Aorta (tissue), 5 donors: ENCODE measurements at regions not wholly inside any gene's neighbourhood (a gene's known extent, or its start where the extent isn't known, plus 50 kb on each side); places are given as distances from the start of the nearest gene placed in this dataset.

Experiments
- ATAC-seq: fragments of 200-7000 bp; cut with Tn5 transposase; one replicate; pipeline ENCODE4 v1.9.1; 2022; ENCODE audit warnings: moderate library complexity; ENCODE audit not compliant: low FRiP score
- DNase-seq, 2 donors: peaks; one replicate each; pipeline ENCODE4 v3.0.0-alpha.2; 2020
- H3K27ac ChIP-seq, 2 donors: one replicate each; pipeline ENCODE4 v1.5.1; 2013; ENCODE audit warnings: low read length in 2 of 2, mild to moderate bottlenecking in 2 of 2, moderate library complexity in 2 of 2, control low read depth in 1 of 2, inconsistent platforms in 1 of 2, low read depth in 1 of 2
- H3K27me3 ChIP-seq, 2 donors: one replicate each; pipeline ENCODE4 v1.6.1; 2013; ENCODE audit warnings: control low read depth in 1 of 2, low read length in 1 of 2, mild to moderate bottlenecking in 1 of 2, moderate library complexity in 1 of 2; ENCODE audit not compliant: insufficient read depth in 2 of 2, control insufficient read depth in 1 of 2
- H3K36me3 ChIP-seq, 2 donors: one replicate each; pipeline ENCODE4 v1.6.1; 2013; ENCODE audit warnings: control low read depth in 1 of 2, low read length in 1 of 2, mild to moderate bottlenecking in 1 of 2; ENCODE audit not compliant: insufficient read depth in 2 of 2, control insufficient read depth in 1 of 2
- H3K4me1 ChIP-seq, 2 donors: one replicate each; pipeline ENCODE4 v1.6.1; 2013; ENCODE audit warnings: low read length in 2 of 2, control low read depth in 1 of 2, mild to moderate bottlenecking in 1 of 2, moderate library complexity in 1 of 2; ENCODE audit not compliant: insufficient read depth in 2 of 2, control insufficient read depth in 1 of 2
- H3K4me3 ChIP-seq, 2 donors: one replicate each; pipeline ENCODE4 v1.5.1; 2013; ENCODE audit warnings: low read length in 2 of 2, control low read depth in 1 of 2, mild to moderate bottlenecking in 1 of 2
- H3K9me3 ChIP-seq: one replicate; pipeline ENCODE4 v1.6.1; 2013; ENCODE audit warnings: mild to moderate bottlenecking, low read length; ENCODE audit not compliant: control insufficient read depth
- WGBS, 2 donors: extraction: QIAGEN DNeasy Blood & Tissue Kit; methylation state at CpG; one replicate each; pipeline ENCODE4 v1.1.7; 2013; 5-methylcytosine and 5-hydroxymethylcytosine counted together
- intact Hi-C, 2 donors: fragments of 100-400 bp; cut with DNase I; formaldehyde crosslinking; loops; one replicate each; pipeline versions ENCODE4 v1.14.2 to v1.15.0; 2022
- donor health status: healthy with polysubstance abuse.
- donor health status: Bipolar disorder and iron deficiency.
- donor health status: DM: no; HTN: no; CAD: no.
- donor health status: DM: no; HTN: no; CAD: no.
- donor health status: DM: yes; HTN: yes; CAD: no.

DNA sequence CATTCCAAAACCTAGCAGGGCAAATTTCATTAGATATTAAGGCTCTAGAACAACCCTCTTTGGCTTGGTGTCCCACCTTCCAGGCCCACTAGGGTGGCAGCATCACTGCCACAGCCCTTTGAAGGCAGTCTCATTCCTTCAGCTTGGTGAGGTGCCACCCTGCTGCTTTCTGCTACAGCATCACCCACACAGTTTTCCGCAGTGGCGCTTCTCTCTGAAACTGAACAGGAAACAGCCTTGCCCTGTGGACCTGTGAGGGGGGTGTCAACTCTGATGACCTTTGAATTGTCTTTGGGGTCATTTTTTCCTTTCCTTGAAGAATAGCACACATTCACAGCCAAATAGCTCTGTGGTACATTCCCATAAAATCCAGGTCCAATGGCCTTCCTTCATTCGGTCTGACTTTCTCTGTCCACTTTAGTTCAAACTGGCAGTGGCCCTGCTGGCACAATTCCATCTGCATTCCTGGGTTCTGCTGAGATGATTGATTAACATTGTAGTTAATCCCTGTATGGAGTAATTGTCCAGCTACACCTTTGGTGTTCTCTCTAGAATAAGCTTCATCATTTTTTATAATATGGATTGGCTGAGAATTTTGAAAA, 251.9 kb upstream of the FAT3 start:
- 64 to 70% methylated on average over 3 of the region's 3 CpGs for whole genome bisulfite sequencing, 2 donors
- DNase-seq (no peak), ATAC-seq (no peak)
- Histone ChIP-seq H3K9me3 (no peaks in the 10 kb centered on the region), H3K4me3 (no peak overlapping the region), H3K27me3 (no peaks in the 10 kb centered on the region), H3K27ac (no peak overlapping the region), H3K36me3 (no peaks in the 10 kb centered on the region), H3K4me1 (peaks cover 0 to 12% of the 10 kb centered on the region in 2 donors)
- intact Hi-C loops, result no loop called here

DNA sequence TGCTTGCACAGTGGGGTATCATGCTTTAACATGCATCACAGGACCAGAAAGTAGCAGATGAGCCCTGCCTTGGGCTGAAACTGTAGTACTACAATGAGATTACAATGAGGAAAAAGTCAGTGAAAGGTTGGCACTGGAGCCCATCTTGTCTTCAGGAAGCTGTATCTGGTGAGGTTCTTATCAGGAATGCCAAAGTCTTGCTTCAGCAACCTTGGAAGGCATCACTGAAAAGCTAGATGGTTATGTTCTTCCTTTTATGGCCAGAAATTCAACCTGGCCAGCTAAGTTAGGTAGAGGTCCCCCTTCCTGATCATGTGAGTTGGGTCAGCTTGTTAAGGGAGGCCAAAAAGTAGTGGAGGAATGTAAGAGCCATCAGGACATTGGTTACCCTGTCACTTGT, 254.0 kb upstream of the FAT3 start:
- H3K27me3 ChIP-seq, result no peaks in the 10 kb centered on the region
- no peak overlapping the region for H3K4me3 ChIP-seq
- peaks cover 0 to 12% of the 10 kb centered on the region in 2 donors for H3K4me1 ChIP-seq
- H3K36me3 ChIP-seq, result no peaks in the 10 kb centered on the region
- no peak overlapping the region for H3K27ac ChIP-seq
- no peak for ATAC-seq
- no peak for DNase-seq
- intact Hi-C loops, result no loop called here
- H3K9me3 ChIP-seq, result no peaks in the 10 kb centered on the region

DNA sequence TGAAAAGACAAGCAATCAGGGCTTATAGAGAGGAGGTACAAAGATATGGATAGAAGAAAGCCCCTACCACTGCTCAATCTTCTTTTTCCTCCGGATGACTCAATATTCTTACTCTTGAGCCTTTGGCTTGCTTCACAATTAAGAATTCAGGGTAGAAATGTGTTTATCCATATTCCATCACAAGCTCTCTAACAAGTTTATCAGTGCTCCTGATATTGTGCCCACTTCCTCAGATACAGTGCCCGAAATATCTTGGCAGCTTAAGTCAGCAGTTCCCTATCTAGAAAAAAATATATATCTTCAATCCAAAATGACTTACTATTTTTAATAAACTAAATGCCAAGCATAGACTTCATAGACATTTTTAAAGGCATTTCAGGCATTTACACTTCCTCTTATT, 255.1 kb upstream of the FAT3 start:
- intact Hi-C loops, result no loop called here
- Histone ChIP-seq H3K4me3 (no peak overlapping the region), H3K9me3 (no peaks in the 10 kb centered on the region), H3K27me3 (no peaks in the 10 kb centered on the region), H3K27ac (no peak overlapping the region), H3K36me3 (no peaks in the 10 kb centered on the region), H3K4me1 (peaks cover 0 to 12% of the 10 kb centered on the region in 2 donors)
- ATAC-seq, result no peak
- no peak for DNase-seq
- WGBS, 2 donors, result 4 to 6% methylated on average over 2 of the region's 2 CpGs

DNA sequence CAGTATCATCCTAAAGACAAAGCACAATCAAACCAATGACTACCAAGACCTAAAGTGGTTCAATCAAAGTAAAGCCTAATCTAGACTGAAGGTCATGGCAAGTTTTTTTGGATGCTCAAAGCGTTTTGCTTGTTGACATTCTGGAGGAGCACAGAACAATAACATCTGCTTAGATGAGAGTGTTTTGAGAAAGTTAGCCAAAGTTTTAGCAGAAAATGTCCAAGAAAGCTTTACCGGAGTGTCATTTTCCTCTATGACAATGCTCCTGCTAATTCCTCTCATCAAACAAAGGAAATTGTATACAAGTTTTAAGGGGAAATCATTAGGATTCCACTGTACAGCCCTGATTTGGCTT, 256.9 kb upstream of the FAT3 start:
- no peaks in the 10 kb centered on the region for H3K36me3 ChIP-seq
- no peaks in the 10 kb centered on the region for H3K27me3 ChIP-seq
- peaks cover 0 to 9% of the 10 kb centered on the region in 2 donors for H3K4me1 ChIP-seq
- ATAC-seq, result no peak
- no peak for DNase-seq
- no peaks in the 10 kb centered on the region for H3K9me3 ChIP-seq
- H3K27ac ChIP-seq, result no peak overlapping the region
- intact Hi-C loops, result no loop called here
- 58 to 65% methylated on average over 2 of the region's 2 CpGs for WGBS, 2 donors
- no peak overlapping the region for H3K4me3 ChIP-seq

DNA sequence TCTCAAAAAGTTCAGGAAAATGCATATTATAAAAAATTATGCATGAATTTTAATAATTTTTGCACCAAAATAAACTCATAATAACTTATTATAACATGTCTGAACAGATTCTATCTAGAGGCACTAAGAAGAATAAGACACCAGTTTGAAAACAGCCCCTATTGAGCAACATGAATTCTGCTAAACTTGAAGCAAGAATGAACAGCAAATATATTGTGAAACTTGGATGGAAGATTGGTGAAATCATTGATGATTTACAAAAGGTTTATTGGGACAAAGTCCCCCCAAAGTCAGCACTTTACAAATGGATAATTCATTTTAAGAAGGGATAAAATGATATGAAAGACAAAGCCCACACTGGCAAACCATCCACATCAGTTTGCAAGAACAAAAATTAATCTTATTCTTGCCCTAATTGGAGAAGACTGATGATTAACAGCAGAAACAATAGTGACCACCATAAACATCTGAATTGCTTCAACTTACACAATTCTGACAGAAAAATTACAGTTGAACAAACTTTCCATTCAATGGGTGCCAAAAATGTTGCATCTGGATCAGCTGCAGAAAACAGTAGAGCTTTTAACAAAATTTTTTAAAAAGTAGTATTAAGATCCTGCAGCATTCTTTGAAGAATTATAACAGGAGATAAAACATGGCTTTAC, 257.5 kb upstream of the FAT3 start:
- Histone ChIP-seq H3K36me3 (no peaks in the 10 kb centered on the region), H3K4me3 (no peak overlapping the region), H3K9me3 (no peaks in the 10 kb centered on the region), H3K4me1 (peaks cover 0 to 7% of the 10 kb centered on the region in 2 donors), H3K27me3 (no peaks in the 10 kb centered on the region), H3K27ac (no peak overlapping the region)
- no peak for ATAC-seq
- intact Hi-C loops, result no loop called here
- DNase-seq, result no peak

DNA sequence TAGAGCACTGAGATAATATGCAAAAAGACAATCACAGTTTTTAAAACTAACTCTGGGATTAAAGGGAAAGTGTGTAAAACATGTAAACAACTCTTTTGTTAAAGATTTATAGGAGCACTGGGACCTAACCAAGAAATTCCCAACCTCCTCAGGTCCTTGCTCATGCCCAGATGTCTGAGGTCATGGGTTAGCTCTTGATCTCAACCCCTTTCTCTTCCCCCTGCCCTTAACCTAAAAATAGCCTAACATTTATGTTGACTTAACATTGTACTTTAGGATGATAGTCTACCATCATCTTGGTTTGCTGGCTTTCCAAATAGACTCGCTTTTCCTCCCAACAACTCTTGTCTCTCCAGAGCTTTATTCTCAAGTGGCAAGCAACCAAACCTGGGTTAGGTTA, 258.2 kb upstream of the FAT3 start:
- no peak for DNase-seq
- no peak for ATAC-seq
- 77 to 91% methylated on average over 1 of the region's 1 CpG for WGBS, 2 donors
- Histone ChIP-seq H3K27me3 (no peaks in the 10 kb centered on the region), H3K27ac (no peak overlapping the region), H3K9me3 (no peaks in the 10 kb centered on the region), H3K36me3 (no peaks in the 10 kb centered on the region), H3K4me1 (peaks cover 0 to 7% of the 10 kb centered on the region in 2 donors), H3K4me3 (no peak overlapping the region)
- intact Hi-C loops, result no loop called here

DNA sequence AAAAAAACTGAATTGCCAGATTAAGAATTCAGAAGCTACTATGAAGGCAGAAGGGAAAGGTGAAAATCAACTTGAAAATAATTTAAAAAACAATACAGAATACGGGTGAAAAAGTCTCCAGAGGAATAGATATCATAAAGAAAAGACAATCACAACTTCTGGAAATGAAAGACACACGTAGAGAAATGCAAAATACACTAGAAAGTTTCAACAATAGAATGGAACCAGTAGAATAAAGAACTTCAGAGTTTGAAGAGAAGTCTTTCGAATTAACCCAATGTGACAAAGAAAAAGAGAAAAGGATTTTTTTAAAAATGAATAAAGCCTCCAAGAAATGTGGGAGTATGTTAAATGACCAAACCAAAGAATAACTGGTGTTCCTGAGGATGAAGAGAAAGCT, 263.8 kb upstream of the FAT3 start:
- ATAC-seq, result no peak
- Histone ChIP-seq H3K36me3 (no peaks in the 10 kb centered on the region), H3K4me3 (no peak overlapping the region), H3K4me1 (no peaks in the 10 kb centered on the region), H3K9me3 (peaks cover 3% of the 10 kb centered on the region), H3K27ac (no peak overlapping the region), H3K27me3 (no peaks in the 10 kb centered on the region)
- no peak for DNase-seq
- intact Hi-C loops, result no loop called here
- WGBS, 2 donors, result 83 to 90% methylated on average over 3 of the region's 3 CpGs

DNA sequence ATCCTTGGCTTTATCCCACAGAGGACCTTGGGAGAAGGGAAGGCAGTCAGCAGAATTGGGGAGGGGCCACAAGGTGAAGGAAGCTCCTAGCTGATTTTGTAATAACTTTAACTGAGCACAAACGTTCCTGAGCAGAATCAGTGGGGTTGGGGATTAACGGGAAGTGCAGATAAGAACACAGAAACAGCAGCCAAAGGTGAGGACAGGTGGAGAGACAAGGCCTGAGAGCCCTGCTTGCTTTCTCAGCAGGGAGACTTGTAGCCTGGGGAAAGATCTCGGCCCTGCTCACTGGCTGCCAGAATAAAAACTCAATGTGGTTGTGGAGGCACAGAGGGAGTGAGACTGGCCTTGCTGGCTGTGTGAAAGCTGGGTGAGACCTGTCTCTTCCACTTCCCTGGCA, 265.2 kb upstream of the FAT3 start:
- 74 to 77% methylated on average over 3 of the region's 3 CpGs for WGBS, 2 donors
- H3K27ac ChIP-seq, result no peak overlapping the region
- no peaks in the 10 kb centered on the region for H3K27me3 ChIP-seq
- no peaks in the 10 kb centered on the region for H3K4me1 ChIP-seq
- H3K36me3 ChIP-seq, result no peaks in the 10 kb centered on the region
- H3K9me3 ChIP-seq, result peaks cover 3% of the 10 kb centered on the region
- no peak overlapping the region for H3K4me3 ChIP-seq
- no peak for DNase-seq
- intact Hi-C loops, result no loop called here
- no peak for ATAC-seq

DNA sequence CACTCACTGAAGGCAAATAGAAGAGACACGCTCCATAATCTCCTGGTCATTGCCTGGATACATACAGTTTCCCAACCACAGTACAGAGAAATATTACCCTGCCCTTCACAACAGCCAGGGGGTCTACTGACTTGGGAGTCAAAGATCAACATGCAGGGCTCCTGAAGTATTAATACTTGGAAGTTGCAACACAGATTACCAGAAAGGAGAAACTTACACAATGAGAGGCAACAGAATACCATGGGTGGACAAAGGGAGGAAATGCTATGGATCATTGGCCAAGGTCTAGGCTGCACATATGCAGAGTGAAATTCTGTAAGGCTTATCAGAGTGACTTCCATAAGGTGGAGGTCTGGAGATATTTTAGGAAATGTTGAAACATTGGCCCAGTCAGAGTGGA, 267.9 kb upstream of the FAT3 start:
- H3K9me3 ChIP-seq, result peaks cover 3% of the 10 kb centered on the region
- ATAC-seq, result no peak
- no peaks in the 10 kb centered on the region for H3K27me3 ChIP-seq
- 92 to 94% methylated on average over 1 of the region's 1 CpG for WGBS, 2 donors
- DNase-seq, result no peak
- no peaks in the 10 kb centered on the region for H3K4me1 ChIP-seq
- no peak overlapping the region for H3K27ac ChIP-seq
- intact Hi-C loops, result no loop called here
- H3K36me3 ChIP-seq, result no peaks in the 10 kb centered on the region
- no peak overlapping the region for H3K4me3 ChIP-seq
